NCI-H82 treated with DMSO at 0.1 percent for 48 hours (cell line): ENCODE measurements at regions not wholly inside any gene's neighbourhood (a gene's known extent, or its start where the extent isn't known, plus 50 kb on each side); places are given as distances from the start of the nearest gene placed in this dataset.
"Not testable (repeated sequence)": the region's sequence is repeated elsewhere in the genome, so short reads cannot be mapped to it uniquely, and the experiment has no call there.

Source experiments
- DNase-seq: peaks from one replicate; lab custom pipeline; 2025; ENCODE audit not compliant: unreplicated experiment; lab: John Stamatoyannopoulos, UW

DNA sequence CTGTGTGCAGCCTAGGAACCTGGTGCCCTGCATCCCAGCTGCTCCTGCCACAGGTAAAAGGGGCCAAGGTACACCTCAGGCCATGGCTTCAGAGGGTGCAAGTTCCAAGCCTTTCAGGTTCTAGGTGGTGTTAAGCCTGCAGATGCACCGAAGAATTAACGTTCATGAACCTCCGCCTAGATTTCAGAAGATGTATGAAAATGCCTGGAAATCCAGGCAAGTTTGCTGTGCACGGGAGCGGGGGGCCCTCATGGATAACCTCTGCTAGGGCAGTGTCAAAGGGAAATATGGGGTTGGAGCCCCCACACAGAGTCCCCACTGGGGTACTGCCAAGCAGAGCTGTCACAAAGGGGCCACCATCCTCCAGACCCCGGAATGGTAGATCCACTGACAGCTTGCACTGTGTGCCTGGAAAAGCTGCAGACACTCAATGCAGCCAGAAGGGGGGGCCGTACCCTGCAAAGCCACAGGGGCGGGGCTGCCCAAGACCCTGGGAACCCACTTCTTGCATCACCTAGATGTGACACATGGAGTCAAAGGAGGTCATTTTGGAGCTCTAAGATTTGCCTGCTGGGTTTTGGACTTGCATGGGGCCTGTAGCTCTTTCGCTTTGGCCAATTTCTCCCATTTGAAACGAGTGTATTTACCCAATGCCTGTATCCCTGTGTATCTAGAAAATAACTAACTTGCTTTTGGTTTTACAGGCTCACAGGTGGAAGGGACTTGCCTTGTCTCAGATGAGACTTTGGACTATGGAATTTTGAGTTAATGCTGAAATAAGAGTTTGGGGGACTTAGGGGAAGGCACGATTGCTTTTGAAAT, 145.2 kb upstream of the C1QTNF3 start:
- DNase-seq, result not testable (repeated sequence)

DNA sequence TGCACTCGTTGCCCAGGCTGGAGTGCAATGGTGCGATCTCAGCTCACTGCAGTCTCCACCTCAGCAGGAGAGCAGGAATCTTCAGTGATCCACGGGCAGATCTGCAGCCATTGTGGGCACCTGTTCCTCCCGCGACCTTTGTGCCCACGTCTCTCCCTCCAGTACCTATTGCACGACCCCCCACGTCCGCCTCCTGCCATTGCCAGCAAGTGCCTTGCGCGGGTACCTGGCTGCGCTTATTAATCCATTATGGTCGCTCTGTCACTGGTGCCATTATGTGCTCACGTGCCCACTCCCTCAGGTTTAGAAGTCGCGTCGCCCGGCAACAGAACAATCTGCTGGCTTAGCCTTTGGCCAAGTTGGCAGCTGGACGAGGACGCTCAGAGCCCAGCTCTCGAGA, 146.2 kb upstream of the C1QTNF3 start:
- not testable (repeated sequence) for DNase-seq

DNA sequence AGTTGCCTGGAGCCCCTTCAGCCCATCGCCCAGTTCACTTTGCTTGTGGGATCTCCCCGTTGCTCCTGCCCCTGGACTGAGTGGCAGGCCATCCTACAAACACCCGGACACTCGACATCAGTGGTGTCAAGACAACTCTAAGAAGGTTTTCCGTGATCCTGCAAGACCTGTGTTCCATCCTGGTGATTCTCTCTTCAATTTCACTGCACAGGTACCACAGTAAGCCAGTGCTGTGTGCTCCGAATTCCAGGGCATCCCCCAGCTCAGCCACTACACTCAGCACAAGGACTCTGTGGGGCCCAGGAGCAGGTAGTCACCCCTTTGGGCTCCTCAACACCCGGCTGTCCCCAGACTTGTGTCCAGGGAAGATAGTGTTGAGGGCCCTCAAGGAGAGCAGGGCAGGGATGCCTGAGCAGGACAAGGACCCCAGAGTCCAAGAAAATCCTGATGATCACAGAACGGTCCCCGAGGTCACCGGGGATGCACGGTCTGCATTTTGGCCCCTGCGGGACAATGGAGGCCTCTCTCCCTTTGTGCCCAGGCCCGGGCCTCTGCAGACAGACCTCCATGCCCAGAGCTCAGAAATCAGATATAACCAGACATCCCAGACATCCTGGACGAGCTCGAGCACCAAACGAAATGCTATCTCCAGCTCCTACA, 146.9 kb upstream of the C1QTNF3 start:
- not testable (repeated sequence) for DNase-seq

DNA sequence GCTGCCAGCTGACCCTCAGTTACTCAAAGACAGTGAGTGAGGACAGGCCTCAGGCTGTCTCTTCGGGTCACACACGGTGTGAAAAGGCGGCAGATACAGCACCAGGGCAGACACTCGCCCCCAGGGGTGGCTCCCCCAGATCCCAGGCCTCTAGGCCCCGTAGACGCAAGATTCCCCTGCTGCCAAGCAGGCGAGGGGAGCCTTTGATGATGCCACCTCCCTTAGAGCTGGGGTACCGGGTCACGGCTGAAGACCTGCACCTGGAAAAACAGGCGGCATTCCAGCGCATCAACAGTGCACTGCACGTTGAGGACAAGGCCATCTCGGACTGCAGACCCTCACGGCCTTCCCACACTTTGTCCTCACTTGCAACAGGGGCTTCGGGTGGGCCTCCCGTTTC, 147.5 kb upstream of the C1QTNF3 start:
- not testable (repeated sequence) for DNase-seq

DNA sequence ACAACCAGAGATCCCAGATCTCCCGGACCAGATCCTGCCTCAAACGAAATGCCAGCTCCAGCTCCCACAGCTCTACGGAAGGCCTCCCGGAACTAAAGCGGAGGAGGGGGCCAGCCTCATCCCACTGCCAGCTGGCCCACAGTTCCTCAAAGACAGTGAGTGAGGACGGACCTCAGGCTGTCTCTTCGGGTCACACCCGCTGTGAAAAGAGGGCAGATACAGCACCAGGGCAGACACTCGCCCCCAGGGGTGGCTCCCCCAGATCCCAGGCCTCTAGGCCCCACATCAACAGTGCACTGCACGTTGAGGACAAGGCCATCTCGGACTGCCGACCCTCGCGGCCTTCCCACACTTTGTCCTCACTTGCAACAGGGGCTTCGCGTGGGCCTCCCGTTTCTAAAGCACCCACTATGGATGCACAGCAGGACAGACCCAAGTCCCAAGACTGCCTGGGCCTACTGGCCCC, 148.3 kb upstream of the C1QTNF3 start:
- DNase-seq, result not testable (repeated sequence)

DNA sequence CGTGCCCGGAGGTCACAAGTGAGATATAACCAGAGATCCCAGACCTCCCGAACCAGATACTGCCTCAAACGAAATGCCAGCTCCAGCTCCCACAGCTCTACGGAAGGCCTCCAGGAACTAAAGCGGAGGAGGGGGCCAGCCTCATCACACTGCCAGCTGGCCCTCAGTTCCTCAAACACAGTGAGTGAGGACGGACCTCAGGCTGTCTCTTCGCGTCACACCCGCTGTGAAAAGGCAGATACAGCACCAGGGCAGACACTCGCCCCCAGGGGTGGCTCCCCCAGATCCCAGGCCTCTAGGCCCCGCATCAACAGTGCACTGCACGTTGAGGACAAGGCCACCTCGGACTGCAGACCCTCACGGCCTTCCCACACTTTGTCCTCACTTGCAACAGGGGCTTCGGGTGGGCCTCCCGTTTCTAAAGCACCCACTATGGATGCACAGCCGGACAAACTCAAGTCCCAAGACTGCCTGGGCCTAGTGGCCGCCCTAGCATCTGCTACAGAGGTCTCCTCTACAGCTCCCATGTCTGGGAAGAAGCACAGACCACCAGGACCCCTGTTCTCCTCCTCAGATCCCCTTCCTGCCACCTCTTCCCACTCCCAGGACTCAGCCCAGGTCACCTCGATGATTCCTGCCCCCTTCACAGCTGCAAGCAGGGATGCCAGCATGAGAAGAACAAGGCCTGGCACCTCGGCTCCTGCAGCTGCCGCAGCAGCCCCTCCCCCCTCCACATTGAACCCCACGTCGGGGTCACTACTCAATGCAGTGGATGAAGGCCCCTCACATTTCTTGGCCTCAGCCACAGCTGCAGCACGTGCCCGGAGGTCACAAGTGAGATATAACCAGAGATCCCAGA, 149.3 kb upstream of the C1QTNF3 start:
- not testable (repeated sequence) for DNase-seq

DNA sequence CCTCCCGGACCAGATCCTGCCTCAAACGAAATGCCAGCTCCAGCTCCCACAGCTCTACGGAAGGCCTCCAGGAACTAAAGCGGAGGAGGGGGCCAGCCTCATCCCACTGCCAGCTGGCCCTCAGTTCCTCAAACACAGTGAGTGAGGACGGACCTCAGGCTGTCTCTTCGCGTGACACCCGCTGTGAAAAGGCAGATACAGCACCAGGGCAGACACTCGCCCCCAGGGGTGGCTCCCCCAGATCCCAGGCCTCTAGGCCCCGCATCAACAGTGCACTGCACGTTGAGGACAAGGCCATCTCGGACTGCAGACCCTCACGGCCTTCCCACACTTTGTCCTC, 149.9 kb upstream of the C1QTNF3 start:
- not testable (repeated sequence) for DNase-seq

DNA sequence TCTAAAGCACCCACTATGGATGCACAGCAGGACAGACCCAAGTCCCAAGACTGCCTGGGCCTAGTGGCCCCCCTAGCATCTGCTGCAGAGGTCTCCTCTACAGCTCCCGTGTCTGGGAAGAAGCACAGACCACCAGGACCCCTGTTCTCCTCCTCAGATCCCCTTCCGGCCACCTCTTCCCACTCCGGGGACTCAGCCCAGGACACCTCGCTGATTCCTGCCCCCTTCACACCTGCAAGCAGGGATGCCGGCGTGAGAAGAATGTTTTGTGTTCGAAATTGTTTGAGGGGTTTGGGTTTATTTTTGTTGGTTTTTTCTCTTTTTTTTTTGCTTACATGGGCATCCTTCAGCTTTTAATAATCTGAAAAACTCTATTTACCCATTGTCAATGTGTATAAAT, 150.3 kb upstream of the C1QTNF3 start:
- DNase-seq, result not testable (repeated sequence)

DNA sequence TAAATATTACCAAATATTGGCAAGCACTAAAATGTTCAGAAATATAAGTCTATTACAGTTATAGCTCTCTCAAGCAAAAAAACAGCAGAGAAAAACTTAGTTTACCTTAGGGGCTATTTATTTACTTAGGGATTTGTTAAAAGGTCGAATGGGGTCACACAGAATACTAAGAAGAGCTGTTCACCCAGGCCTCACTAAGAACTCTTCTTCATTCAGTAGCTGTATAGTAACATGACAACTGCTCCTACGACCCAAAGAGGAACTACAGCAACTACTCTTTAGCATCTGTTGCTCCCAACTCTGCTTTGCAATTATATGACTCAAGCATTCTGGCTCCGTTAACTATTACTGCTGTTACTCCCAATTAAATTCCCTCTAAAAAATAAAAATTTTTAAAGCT, 150.8 kb upstream of the C1QTNF3 start:
- DNase-seq, result not testable (repeated sequence)

DNA sequence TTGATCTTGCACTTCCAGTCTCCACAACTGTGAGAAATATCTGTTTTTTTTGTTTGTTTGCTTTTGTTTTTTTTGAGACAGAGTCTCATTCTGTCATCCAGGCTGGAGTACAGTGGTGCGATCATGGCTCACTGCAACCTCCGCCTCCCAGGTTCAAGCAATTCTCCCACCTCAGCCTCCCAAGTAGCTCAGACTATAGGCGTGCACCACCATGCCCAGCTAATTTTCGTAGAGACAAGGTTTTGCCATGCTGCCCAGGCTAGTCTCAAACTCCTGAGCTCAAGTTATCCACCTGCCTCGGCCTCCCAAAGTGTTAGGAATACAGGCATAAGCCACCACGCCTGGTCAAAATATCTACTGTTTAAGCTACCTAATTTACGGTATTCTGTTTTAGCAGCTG, 153.1 kb upstream of the C1QTNF3 start:
- DNase-seq, result not testable (repeated sequence)

DNA sequence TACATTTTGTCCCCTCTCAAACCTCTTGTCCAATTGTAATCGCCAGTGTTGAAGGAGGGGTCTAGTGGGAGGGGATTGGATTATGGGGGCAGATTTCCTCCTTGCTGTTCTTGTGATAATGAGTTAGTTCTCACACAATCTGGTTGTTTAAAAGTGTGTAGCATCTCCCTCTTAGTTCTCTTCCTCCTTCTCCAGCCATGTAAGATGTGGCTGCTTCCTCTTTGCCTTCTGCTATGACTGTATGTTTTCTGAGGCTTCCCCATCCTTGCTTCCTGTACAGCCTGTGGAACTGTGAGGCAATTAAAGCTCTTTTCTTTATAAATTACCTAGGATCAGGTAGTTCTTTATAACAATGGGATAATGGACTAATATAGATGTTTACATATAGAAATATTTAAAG, 162.3 kb upstream of the C1QTNF3 start:
- not testable (repeated sequence) for DNase-seq

DNA sequence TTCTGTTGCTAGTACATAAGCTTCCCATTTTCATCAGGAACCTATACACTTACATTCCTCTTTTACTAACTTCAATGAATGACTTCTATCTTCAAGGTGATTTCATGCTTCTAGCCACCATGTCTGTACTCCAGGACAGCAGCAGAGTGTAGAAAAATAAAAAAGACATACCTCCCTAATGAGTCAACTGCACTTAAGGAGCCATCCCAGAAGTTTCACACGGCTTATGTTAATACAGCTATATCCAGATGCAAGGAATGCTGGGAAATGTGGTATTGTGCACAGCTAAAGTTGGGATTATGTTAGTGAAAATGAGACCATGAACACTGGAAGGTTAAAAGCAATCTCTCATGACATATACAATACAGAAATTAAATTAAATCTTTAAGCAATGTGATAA, 174.4 kb upstream of the C1QTNF3 start:
- DNase-seq, result not testable (repeated sequence)

DNA sequence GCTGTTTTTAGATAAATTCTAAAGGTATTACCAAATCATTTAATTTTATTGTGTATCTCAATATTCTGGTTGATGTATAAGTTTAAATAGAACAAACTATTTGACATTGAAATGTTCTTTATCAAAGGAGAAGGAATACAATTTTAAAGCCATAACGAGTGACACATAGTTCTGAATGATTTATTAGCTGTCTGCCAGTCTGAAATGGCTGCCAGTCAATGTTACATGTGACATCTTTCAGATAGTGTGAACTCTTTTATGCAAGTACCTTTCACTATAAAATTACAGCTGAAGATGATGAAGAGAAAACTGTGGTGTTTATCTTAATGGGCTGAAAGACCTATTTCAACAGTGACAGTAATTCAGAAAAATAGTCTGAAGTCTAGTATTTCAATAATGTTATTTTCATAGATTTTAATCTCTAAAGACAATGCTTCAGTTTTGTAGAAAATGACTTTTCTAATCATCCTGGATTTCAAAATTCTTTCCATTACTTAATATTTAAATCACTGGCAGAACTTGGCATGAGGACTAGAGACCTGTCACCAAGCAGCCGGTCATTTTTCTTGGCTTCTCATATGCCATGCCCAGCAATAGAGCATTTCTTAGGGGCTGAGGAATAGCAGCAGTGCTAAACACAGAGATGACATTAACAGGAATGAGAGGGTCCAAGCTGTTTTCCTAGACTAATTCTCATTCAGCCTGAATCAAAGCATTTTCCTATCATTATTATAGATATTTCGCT, 178.5 kb upstream of the C1QTNF3 start:
- DNase-seq, result not testable (repeated sequence)

DNA sequence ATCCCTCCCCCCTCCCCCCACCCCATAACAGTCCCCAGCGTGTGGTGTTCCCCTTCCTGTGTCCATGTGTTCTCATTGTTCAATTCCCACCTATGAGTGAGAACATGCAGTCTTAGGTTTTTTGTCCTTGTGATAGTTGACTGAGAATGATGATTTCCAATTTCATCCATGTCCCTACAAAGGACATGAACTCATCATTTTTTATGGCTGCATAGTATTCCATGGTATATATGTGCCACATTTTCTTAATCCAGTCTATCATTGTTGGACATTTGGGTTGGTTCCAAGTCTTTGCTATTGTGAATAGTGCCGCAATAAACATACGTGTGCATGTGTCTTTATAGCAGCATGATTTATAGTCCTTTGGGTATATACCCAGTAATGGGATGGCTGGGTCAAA, 180.1 kb upstream of the C1QTNF3 start:
- not testable (repeated sequence) for DNase-seq

DNA sequence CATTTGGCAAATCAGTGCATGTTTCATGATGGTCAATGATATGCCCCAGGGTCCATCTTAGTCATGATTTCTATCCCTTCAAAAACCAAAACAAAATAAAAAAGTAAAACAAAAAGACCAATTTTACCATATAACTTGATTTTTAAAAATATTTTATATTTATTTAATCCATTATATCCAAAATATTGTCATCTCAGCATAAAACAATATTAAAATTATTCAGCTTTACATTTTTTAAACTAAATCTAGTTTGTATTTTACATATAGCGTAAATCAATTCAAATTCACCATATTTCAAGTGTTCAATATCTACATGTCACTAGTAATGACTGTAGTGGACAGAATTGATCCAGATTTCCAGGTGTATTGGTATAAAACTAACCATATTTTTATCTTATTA, 187.4 kb upstream of the C1QTNF3 start:
- DNase-seq, result not testable (repeated sequence)

DNA sequence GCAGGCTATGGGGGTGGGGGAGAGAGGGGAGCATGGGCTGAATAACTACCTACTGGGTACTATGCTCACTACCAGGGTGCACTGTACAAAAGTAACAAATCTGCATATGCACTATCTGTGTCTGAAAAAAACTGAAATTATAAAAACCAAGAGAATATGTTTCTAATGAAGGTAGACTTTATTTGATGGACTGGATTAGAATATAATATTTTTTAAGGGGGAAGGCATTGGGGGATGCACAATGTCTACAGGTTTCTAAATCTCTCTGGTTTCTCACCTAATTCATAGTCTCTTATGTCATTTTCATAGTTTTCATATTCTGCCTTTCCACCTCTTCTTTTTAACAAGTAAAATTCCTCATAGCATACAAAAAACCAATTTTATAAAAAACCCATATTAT, 200.8 kb upstream of the C1QTNF3 start:
- not testable (repeated sequence) for DNase-seq

DNA sequence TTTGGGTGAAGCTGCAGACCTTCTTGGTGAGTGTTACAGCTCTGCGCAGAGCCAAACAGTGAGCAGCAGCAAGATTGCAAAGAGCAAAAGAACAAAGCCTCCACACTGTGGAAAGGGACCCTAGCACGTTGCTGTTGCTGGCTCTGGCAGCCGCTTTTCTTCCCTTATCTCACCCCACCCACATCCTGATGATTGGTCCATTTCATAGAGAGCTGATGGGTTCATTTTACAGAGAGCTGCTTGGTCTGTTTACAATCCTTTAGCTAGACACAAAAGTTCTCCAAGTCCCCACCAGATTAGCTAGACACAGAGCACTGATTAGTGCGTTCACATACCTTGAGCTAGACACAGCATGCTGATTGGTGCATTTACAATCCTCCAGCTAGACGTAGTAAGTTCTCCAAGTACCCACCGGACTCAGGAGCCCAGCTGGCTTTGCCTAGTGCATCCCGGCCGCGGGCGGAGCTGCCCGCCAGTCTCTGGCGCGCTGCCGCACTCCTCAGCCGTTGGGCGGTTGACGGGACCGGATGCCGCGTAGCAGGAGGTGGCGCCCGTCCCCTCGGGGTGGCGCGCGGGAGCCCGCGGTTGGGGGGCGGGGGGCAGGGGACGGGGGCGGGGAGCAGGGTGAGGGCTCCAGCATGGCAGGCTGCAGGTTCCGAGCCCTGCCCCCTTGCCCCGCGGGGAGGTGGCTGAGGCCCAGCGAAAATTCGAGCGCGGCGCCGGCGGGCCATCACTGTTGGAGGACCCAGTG, 201.4 kb upstream of the C1QTNF3 start:
- not testable (repeated sequence) for DNase-seq

DNA sequence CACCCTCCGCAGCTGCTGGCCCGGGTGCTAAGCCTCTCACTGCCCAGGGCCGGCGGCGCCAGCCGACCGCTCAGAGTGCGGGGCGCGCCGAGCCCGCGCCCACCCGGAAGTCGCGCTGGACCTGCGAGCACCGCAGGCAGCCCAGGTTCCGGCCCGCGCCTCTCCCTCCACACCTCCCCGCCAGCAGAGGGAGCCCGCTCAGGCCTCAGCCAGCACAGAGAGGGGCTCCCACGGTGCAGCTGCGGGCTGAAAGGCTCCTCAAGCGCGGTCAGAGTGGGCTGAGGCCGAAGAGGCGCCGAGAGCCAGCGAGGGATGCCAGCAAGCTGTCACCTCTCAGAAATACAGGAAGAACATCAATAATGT, 202.0 kb upstream of the C1QTNF3 start:
- DNase-seq, result not testable (repeated sequence)

DNA sequence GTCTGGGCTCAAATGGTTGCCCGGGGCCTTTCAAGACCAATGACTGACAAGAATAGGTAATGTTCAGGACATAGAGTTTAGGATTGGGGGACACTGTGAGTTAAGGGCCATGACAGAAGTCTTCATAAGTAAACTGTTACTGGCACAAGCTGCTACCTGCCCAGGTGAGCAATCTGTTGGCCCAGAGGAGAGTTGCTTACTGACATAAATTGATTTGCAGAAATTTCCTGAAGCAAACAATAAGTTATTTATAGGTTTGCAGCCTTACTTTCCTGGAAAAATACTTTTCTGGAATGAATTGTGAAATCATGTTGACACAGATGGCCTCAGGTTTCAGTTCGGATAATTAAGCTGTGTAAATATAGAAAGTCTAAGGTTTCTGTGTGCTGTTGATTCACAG, 202.8 kb upstream of the C1QTNF3 start:
- DNase-seq, result not testable (repeated sequence)

DNA sequence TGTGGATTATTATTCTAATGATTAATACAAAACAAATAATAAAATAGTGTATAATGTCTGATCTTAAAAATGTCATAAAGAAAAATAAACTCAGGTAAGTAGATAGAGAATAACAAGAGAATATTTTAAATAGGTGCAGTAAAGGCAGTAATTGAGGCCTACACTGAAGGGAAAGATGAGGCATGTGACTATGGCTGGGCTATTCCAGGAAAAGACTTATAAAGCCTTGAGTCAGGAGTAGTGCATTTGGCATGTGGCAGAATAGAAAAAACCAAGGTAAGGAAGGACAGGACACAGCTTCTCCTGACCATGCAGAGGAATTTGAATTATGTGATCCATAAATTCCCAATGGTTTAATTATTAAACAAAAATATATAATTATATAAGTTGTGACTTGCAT, 215.6 kb upstream of the C1QTNF3 start:
- DNase-seq, result not testable (repeated sequence)
